ENCODE measurements at regions not wholly inside any gene's neighbourhood (a gene's known extent, or its start where the extent isn't known, plus 50 kb on each side); places are given as distances from the start of the nearest gene placed in this dataset.

GRCh38 chr10:4217187-4217586 lies 432.2 kb upstream of the KLF6 start:
- TF ChIP-seq MAX (IDR thresholded peaks at IDR 0.05; ENCODE audit: low read depth, low read length) (no peak), POLR2A (IDR thresholded peaks at IDR 0.05; ENCODE audit: extremely low read depth, insufficient read length) (no peak), MYC (IDR thresholded peaks at IDR 0.05; ENCODE audit: low read depth, low read length) (no peak)
- TF ChIP-seq, protein P1, sequence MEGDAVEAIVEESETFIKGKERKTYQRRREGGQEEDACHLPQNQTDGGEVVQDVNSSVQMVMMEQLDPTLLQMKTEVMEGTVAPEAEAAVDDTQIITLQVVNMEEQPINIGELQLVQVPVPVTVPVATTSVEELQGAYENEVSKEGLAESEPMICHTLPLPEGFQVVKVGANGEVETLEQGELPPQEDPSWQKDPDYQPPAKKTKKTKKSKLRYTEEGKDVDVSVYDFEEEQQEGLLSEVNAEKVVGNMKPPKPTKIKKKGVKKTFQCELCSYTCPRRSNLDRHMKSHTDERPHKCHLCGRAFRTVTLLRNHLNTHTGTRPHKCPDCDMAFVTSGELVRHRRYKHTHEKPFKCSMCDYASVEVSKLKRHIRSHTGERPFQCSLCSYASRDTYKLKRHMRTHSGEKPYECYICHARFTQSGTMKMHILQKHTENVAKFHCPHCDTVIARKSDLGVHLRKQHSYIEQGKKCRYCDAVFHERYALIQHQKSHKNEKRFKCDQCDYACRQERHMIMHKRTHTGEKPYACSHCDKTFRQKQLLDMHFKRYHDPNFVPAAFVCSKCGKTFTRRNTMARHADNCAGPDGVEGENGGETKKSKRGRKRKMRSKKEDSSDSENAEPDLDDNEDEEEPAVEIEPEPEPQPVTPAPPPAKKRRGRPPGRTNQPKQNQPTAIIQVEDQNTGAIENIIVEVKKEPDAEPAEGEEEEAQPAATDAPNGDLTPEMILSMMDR (IDR thresholded peaks at IDR 0.05; ENCODE audit: low read depth, low read length) = no peak

Data from NB4 (cell line).